Mesothelial cell of epicardium (in vitro differentiated cells): ENCODE measurements at regions not wholly inside any gene's neighbourhood (a gene's known extent, or its start where the extent isn't known, plus 50 kb on each side); places are given as distances from the start of the nearest gene placed in this dataset.

Source experiments
- DNase-seq, 2 experiments: peaks; one replicate each; pipeline ENCODE4 v3.0.0; 2021; ENCODE audit warnings: low spot score in 2 of 2; ENCODE audit not compliant: unreplicated experiment in 2 of 2
- H3K27ac Mint-ChIP-seq: 2 replicates; pipeline ENCODE4 v1.8.0; 2021; ENCODE audit warnings: mixed read lengths
- H3K27me3 Mint-ChIP-seq: 2 replicates; pipeline ENCODE4 v1.8.0; 2021; ENCODE audit warnings: low read depth, mixed read lengths
- H3K36me3 Mint-ChIP-seq: 2 replicates; pipeline ENCODE4 v1.8.0; 2021; ENCODE audit warnings: mixed read lengths
- H3K4me1 Mint-ChIP-seq: 2 replicates; pipeline ENCODE4 v1.8.0; 2021; ENCODE audit warnings: mixed read lengths
- H3K4me3 Mint-ChIP-seq: 2 replicates; pipeline ENCODE4 v1.8.0; 2021; ENCODE audit warnings: mild to moderate bottlenecking, moderate library complexity, mixed read lengths
- H3K9me3 Mint-ChIP-seq: 2 replicates; pipeline ENCODE4 v1.8.0; 2021; ENCODE audit warnings: mixed read lengths
- CTCF ChIP-seq: fragments of 200-600 bp; sonication (generic); IDR thresholded peaks from one replicate; pipeline ENCODE4 v1.5.0; 2021; ENCODE audit warnings: antibody characterized with exemption; ENCODE audit not compliant: unreplicated experiment

DNA sequence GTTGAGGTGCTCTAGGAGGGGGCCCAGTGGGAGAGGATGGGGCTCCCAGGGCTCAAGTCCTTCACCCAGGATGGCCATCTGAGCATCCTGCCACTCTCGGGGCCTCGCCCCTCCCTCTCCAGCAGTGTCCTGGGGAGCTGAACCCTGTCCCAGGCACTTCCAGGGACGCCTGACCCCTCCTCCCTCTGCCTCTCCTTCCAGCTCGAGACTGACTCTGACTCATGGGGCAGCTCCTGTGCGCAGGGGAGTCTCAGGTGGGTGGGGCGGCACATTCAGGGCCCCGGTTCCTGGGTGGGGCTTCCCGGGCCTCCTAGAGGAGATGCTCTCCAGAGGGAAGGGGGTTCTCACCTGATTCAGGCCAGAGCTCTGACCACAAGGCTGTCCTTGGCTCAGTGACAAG, 77.1 kb upstream of the IGLL5 start:
- H3K36me3 Mint-ChIP-seq = no peaks in the 10 kb centered on the region
- H3K4me3 Mint-ChIP-seq = no peak overlapping the region
- TF ChIP-seq CTCF = no peak
- DNase-seq = peak in 1 of 2 experiments; percentile 19
- peaks cover 2% of the 10 kb centered on the region for H3K4me1 Mint-ChIP-seq
- H3K27me3 Mint-ChIP-seq = peaks cover 66% of the 10 kb centered on the region
- no peak overlapping the region for H3K27ac Mint-ChIP-seq
- no peaks in the 10 kb centered on the region for H3K9me3 Mint-ChIP-seq

GRCh38 chr22:22811016-22812009, 76.3 kb upstream of the IGLL5 start:
- H3K27me3 Mint-ChIP-seq = peaks cover 67% of the 10 kb centered on the region
- no peaks in the 10 kb centered on the region for H3K9me3 Mint-ChIP-seq

GRCh38 chr22:22812031-22812905, 75.3 kb upstream of the IGLL5 start:
- no peak for TF ChIP-seq CTCF
- H3K27me3 Mint-ChIP-seq = peaks cover 69% of the 10 kb centered on the region
- DNase-seq = peak in 1 of 2 experiments; percentile 34
- no peak overlapping the region for H3K4me3 Mint-ChIP-seq
- H3K36me3 Mint-ChIP-seq = no peaks in the 10 kb centered on the region
- H3K4me1 Mint-ChIP-seq = no peaks in the 10 kb centered on the region
- no peak overlapping the region for H3K27ac Mint-ChIP-seq
- no peaks in the 10 kb centered on the region for H3K9me3 Mint-ChIP-seq

More at GRCh38 chr22:22811016-22812009, 76.3 kb upstream of the IGLL5 start:
- no peak for TF ChIP-seq CTCF
- peak in 1 of 2 experiments; percentile 25 for DNase-seq
- Mint-ChIP-seq H3K4me3 (no peak overlapping the region), H3K27ac (no peak overlapping the region), H3K4me1 (peaks cover 2% of the 10 kb centered on the region), H3K36me3 (no peaks in the 10 kb centered on the region)

GRCh38 chr22:22813126-22814075, 74.2 kb upstream of the IGLL5 start:
- no peaks in the 10 kb centered on the region for H3K4me1 Mint-ChIP-seq
- TF ChIP-seq CTCF = no peak
- peaks cover 71% of the 10 kb centered on the region for H3K27me3 Mint-ChIP-seq
- H3K4me3 Mint-ChIP-seq = no peak overlapping the region
- H3K27ac Mint-ChIP-seq = no peak overlapping the region
- DNase-seq = peak in 1 of 2 experiments; percentile 21
- no peaks in the 10 kb centered on the region for H3K36me3 Mint-ChIP-seq
- no peaks in the 10 kb centered on the region for H3K9me3 Mint-ChIP-seq
